ENCODE measurements at regions not wholly inside any gene's neighbourhood (a gene's known extent, or its start where the extent isn't known, plus 50 kb on each side); places are given as distances from the start of the nearest gene placed in this dataset.

DNA sequence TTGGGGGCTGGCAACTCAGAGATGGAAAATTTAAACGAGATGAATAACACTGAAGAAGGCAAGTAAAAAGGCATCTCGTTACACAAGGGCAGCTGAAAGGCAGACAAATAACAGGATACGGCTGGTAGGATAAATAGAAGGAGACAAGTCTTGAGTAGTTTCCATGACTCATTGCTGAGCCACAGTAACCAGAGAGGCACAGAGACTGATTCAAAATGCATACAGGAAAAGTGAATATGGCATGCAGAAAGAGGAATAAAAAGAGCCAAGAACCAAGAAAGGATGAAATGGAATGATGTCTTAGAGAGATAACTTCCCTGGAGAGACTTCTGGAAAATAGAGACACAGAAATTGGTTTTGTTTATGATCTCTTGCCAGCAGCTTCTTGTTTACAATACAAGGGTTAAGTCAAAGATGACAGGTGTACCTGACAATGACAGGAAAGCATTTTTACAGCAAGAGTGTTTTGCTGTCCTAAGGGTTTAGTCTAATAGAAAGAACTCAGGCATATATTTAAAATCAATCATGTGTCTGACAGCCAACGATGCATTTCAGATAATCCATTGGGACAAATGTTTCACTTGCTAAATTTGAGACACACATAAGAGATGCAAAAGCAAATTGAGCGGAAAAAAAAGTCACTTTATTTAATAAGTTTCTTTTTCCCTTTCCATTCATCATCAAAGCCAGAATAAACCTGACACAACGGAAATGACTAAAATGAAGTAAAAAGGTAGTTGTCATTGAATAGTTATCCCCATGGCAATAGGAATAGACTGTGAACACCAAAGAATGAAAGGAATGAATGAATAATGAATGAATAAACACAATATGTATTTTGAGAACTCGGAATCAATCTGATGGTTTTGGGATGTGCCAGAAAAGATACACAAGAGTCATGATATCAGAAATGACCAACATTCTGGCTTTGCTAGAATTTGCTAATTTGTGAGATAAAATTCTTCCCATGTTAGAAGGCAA, 68.0 kb upstream of the KCNQ5 start:
- H3K9me3 ChIP-seq: no peaks in the 10 kb centered on the region

DNA sequence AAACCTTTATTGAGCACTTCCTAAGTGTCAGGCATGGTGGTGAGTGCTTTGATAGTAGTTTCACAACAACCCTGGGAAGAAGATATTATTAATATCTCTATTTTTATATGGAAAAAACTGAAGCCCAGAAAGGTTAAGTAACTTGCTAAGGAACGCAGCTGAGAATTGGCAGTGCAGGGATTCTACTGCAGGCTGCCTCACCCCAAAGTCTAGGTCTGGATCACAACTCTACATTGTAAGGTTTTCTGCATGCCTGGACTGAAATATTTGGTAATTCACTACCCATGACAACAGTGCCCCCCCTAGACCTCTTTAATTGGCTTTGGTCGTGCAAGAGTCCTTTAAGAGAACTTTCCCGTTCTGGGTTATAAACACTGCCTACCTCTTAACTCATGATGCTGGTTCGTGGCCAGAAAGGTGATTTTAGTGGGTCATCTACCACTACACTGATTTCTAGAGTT, 67.1 kb upstream of the KCNQ5 start:
- ATAC-seq (no peak), DNase-seq (no peak)
- H3K27ac ChIP-seq: no peak overlapping the region

More for the DNA sequence above, 68.0 kb upstream of the KCNQ5 start:
- intact Hi-C loops (cut with DNase I): no loop called here
- DNase-seq (no peak), ATAC-seq (no peak)
- TF ChIP-seq, protein P1, sequence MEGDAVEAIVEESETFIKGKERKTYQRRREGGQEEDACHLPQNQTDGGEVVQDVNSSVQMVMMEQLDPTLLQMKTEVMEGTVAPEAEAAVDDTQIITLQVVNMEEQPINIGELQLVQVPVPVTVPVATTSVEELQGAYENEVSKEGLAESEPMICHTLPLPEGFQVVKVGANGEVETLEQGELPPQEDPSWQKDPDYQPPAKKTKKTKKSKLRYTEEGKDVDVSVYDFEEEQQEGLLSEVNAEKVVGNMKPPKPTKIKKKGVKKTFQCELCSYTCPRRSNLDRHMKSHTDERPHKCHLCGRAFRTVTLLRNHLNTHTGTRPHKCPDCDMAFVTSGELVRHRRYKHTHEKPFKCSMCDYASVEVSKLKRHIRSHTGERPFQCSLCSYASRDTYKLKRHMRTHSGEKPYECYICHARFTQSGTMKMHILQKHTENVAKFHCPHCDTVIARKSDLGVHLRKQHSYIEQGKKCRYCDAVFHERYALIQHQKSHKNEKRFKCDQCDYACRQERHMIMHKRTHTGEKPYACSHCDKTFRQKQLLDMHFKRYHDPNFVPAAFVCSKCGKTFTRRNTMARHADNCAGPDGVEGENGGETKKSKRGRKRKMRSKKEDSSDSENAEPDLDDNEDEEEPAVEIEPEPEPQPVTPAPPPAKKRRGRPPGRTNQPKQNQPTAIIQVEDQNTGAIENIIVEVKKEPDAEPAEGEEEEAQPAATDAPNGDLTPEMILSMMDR (IDR thresholded peaks at IDR 0.05): no peak
- Histone ChIP-seq H3K36me3 (no peaks in the 10 kb centered on the region), H3K27me3 (no peaks in the 10 kb centered on the region), H3K4me3 (no peak overlapping the region), H3K4me1 (no peaks in the 10 kb centered on the region), H3K27ac (no peak overlapping the region)

DNA sequence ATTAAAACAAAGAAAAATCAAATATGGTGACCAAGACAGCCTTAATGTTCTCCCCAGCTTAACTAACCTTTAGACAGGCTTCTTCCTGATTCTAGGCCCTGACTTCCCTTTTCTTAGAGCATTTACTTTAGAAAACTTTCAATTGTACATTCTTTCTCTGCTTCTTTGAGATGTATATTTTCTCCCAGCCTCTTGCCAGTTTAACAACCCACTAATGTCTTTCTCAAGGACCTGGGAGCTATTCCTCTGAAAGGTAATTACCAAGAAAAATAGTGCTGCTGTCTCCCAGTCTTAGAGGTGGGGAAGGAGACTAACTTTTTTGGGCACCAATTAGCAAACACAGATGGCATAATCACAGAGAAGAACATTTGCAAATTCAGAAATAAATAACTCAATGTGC, 62.8 kb upstream of the KCNQ5 start:
- Histone ChIP-seq H3K4me1 (no peaks in the 10 kb centered on the region), H3K9me3 (no peaks in the 10 kb centered on the region), H3K27me3 (no peaks in the 10 kb centered on the region), H3K27ac (no peak overlapping the region), H3K36me3 (no peaks in the 10 kb centered on the region), H3K4me3 (no peak overlapping the region)
- intact Hi-C loops (cut with DNase I): no loop called here
- ATAC-seq (no peak), DNase-seq (no peak)
- TF ChIP-seq, protein P1 (IDR thresholded peaks at IDR 0.05): no peak

More for the DNA sequence above, 67.1 kb upstream of the KCNQ5 start:
- Histone ChIP-seq H3K27me3 (no peaks in the 10 kb centered on the region), H3K4me1 (no peaks in the 10 kb centered on the region), H3K9me3 (no peaks in the 10 kb centered on the region), H3K4me3 (no peak overlapping the region), H3K36me3 (no peaks in the 10 kb centered on the region)
- intact Hi-C loops (cut with DNase I): no loop called here
- TF ChIP-seq, protein P1 (IDR thresholded peaks at IDR 0.05): no peak

DNA sequence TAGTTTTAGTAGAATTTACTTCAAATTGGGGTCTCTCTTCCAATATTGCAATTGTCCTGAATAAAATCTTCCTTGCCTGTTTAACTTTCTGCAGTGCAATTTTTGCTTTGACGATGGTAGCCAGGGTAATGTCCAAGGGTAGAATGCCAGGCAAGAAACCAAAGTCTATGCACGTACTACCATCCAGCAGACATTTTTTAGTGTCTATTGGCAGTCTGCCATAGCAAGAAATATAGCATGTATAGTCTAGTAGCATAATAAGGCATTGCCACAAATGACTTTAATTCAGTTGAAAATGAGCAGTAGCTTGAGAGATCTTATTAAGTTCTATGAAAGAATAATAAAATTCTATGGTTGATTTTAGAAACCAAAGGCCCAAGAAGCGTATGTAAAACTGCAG, 62.3 kb upstream of the KCNQ5 start:
- DNase-seq: no peak
- no peaks in the 10 kb centered on the region for H3K9me3 ChIP-seq
- no peak for ATAC-seq
- intact Hi-C loops (cut with DNase I): no loop called here
- no peaks in the 10 kb centered on the region for H3K36me3 ChIP-seq
- TF ChIP-seq, protein P1 (IDR thresholded peaks at IDR 0.05): no peak
- H3K27ac ChIP-seq: no peak overlapping the region
- H3K4me3 ChIP-seq: no peak overlapping the region
- no peaks in the 10 kb centered on the region for H3K27me3 ChIP-seq
- no peaks in the 10 kb centered on the region for H3K4me1 ChIP-seq

DNA sequence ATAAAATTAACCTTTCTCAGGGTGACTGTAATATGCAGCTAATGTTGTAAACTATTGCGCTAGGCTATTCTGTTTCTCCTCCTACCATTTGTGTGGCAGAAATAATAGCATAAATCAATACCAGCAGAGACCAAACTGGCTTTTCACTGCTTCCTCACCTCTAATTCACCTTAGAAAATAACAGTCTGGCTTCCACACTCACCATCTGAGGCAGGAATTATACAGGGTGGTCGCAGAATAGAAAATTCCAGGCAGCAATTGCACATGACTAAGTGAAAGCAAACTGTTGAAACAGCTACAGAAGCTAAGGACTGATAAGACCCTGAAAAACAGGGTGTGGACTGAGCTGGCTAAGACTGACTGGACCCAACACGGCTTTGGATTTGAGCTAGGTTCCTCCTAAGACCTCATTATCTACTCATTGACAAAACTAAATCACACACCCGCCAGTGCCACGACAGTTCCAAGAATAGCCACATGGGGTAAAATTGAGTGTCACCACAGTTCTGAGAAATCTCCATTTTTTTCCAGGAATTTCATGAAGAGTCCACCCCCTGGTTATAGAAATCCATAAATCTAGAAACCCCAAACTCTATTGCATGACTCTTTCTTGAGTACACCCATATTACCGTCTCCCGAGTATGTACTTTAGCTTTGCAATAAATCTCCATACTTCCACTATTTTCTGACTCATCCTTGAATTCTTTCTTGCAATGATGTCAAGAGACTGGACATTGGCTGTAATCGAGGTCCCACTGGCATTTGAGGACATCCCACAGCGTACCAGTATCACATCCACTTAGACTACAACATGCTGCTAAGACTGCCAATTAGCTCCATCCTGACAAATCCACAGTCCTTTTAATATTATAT, 60.9 kb upstream of the KCNQ5 start:
- Histone ChIP-seq H3K4me3 (no peak overlapping the region), H3K36me3 (no peaks in the 10 kb centered on the region), H3K27ac (no peak overlapping the region), H3K9me3 (no peaks in the 10 kb centered on the region), H3K4me1 (no peaks in the 10 kb centered on the region), H3K27me3 (no peaks in the 10 kb centered on the region)
- DNase-seq: no peak
- TF ChIP-seq, protein P1 (IDR thresholded peaks at IDR 0.05): no peak
- intact Hi-C loops (cut with DNase I): no loop called here
- ATAC-seq: no peak
